ENCODE measurements at regions not wholly inside any gene's neighbourhood (a gene's known extent, or its start where the extent isn't known, plus 50 kb on each side); places are given as distances from the start of the nearest gene placed in this dataset.

DNA sequence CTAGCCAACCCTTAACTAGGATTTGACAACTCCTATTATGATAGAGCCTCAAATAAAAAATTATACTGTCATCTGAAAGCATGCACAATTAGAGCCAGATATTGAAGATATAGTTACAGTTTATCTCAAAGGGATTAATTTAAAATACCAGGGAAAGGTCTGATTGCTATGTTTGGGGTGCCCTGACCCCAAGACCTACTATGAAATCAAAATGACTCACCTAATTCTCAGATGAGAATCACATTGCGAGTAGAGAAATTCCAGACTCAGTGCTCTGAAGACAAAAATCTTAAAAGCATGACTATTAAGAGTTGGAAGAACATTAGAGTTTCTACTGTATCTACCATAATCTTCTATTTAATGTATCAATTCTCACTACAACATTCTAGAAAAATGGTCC is 297.1 kb downstream of the AHR start:
- intact Hi-C loops (cut with DNase I; ENCODE audit: low total_unique reads): no loop called here

DNA sequence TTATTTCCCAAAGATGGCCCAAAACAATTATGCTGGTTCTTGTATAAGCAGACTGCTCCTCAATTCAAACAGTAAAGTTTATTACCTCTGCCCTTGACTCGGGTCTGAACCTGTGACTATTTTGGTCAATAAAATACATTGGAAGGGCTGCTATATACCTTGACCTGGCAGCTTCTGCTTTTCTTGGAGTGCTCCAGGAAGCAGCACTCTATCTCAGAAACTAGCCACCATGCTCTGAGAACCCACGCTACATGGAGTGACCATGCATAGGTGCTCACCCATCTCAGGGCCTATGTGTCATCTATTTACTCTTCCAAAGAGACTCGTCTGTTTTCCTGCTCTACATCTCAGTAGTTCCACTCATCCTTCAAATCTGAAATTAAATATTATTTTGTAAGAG is 299.9 kb downstream of the AHR start:
- intact Hi-C loops (cut with DNase I; ENCODE audit: low total_unique reads): no loop called here
- no peaks in the 10 kb centered on the region for H3K9me3 ChIP-seq
- H3K4me1 ChIP-seq: no peaks in the 10 kb centered on the region
- no peak overlapping the region for H3K4me3 ChIP-seq
- DNase-seq (ENCODE audit: low spot score in 2 of 2): no peak
- TF ChIP-seq, protein P1, sequence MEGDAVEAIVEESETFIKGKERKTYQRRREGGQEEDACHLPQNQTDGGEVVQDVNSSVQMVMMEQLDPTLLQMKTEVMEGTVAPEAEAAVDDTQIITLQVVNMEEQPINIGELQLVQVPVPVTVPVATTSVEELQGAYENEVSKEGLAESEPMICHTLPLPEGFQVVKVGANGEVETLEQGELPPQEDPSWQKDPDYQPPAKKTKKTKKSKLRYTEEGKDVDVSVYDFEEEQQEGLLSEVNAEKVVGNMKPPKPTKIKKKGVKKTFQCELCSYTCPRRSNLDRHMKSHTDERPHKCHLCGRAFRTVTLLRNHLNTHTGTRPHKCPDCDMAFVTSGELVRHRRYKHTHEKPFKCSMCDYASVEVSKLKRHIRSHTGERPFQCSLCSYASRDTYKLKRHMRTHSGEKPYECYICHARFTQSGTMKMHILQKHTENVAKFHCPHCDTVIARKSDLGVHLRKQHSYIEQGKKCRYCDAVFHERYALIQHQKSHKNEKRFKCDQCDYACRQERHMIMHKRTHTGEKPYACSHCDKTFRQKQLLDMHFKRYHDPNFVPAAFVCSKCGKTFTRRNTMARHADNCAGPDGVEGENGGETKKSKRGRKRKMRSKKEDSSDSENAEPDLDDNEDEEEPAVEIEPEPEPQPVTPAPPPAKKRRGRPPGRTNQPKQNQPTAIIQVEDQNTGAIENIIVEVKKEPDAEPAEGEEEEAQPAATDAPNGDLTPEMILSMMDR (IDR thresholded peaks at IDR 0.05): no peak
- TF ChIP-seq POLR2A (IDR thresholded peaks at IDR 0.05): no peak
- TF ChIP-seq POLR2AphosphoS5 (IDR thresholded peaks at IDR 0.05): no peak
- H3K27ac ChIP-seq: no peak overlapping the region
- no peaks in the 10 kb centered on the region for H3K27me3 ChIP-seq
- H3K36me3 ChIP-seq: no peaks in the 10 kb centered on the region

More for the DNA sequence above, 297.1 kb downstream of the AHR start:
- no peak for DNase-seq (ENCODE audit: low spot score in 2 of 2)
- no peaks in the 10 kb centered on the region for H3K36me3 ChIP-seq
- no peaks in the 10 kb centered on the region for H3K4me1 ChIP-seq
- no peak overlapping the region for H3K27ac ChIP-seq
- H3K9me3 ChIP-seq: no peaks in the 10 kb centered on the region
- no peaks in the 10 kb centered on the region for H3K27me3 ChIP-seq
- H3K4me3 ChIP-seq: no peak overlapping the region
- TF ChIP-seq POLR2A (IDR thresholded peaks at IDR 0.05) (no peak), POLR2AphosphoS5 (IDR thresholded peaks at IDR 0.05) (no peak)
- TF ChIP-seq, protein P1 (IDR thresholded peaks at IDR 0.05): no peak

DNA sequence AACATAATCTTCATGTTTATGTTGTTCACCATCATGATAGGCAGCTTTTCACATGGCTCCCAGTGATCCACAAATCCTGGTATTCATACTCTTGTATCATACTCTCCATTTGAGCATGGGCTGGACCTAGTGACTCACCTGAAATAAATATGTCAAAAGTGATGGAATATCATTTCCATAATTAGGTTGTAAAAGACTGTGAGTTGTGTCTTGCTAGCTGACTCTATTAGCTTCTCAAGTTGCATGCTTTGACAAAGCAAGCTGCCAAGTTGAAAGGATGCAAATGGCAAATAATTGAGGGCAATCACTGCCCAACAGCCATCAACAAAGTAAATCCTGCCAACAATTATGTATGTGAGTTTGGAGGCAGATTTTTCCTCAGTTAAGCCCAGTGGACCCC is 300.4 kb downstream of the AHR start:
- no peak overlapping the region for H3K4me3 ChIP-seq
- H3K9me3 ChIP-seq: no peaks in the 10 kb centered on the region
- intact Hi-C loops (cut with DNase I; ENCODE audit: low total_unique reads): no loop called here
- TF ChIP-seq POLR2AphosphoS5 (IDR thresholded peaks at IDR 0.05): no peak
- TF ChIP-seq, protein P1 (IDR thresholded peaks at IDR 0.05): no peak
- H3K36me3 ChIP-seq: no peaks in the 10 kb centered on the region
- H3K27ac ChIP-seq: no peak overlapping the region
- DNase-seq (ENCODE audit: low spot score in 2 of 2): no peak
- no peaks in the 10 kb centered on the region for H3K27me3 ChIP-seq
- H3K4me1 ChIP-seq: no peaks in the 10 kb centered on the region

DNA sequence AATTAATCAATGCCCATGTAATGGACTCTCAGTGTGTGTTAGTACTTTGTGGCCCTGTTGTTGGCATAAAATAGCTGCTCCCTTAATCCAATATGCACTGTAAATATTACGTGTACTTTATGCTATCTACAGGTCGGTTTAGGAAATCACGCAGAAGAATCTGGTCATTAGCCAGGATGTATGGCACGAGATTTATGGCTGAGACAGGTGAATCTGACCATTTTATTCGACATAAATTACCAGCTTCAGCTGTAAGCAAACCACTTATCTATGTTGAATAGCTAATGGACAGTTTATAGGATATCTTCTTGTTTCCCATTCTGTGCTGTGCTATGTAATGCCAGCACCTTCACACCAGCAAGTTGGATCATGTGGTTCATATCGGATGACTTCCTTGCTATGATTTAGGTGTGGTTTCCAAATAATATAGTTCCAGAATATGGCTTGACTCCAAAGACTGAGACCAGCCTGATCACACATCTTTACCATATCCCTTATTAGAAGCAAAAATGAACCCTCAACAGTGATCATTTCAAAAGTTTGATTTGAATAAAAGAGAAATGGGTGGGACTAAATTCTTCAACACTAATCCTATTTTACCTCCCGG is 301.4 kb downstream of the AHR start:
- TF ChIP-seq POLR2AphosphoS5 (IDR thresholded peaks at IDR 0.05) (no peak), POLR2A (IDR thresholded peaks at IDR 0.05) (no peak)
- TF ChIP-seq, protein P1 (IDR thresholded peaks at IDR 0.05): no peak
- intact Hi-C loops (cut with DNase I; ENCODE audit: low total_unique reads): no loop called here
- H3K9me3 ChIP-seq: no peaks in the 10 kb centered on the region
- H3K4me3 ChIP-seq: no peak overlapping the region
- no peaks in the 10 kb centered on the region for H3K4me1 ChIP-seq
- H3K27me3 ChIP-seq: no peaks in the 10 kb centered on the region
- DNase-seq (ENCODE audit: low spot score in 2 of 2): no peak
- H3K27ac ChIP-seq: no peak overlapping the region
- no peaks in the 10 kb centered on the region for H3K36me3 ChIP-seq

DNA sequence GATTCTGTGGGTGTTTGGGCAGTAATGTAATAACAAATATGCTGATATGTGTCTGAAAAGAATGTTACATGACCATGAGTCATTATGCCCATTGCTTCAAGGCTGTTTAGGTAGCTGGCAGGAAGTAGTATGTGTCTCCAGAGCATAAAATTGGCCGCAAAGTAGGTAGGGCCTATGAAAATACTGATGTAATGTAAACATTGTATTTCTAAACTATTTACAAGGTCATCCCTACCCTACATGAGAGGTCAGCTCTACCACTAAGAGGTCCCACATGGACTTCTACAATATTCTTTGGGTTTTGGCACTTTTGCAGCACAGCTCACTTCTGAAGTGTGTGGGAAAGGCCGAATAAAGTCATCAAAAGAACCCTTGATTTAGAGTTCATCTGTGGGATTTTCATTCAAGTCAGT is 301.9 kb downstream of the AHR start:
- H3K9me3 ChIP-seq: no peaks in the 10 kb centered on the region
- H3K4me1 ChIP-seq: no peaks in the 10 kb centered on the region
- H3K27me3 ChIP-seq: no peaks in the 10 kb centered on the region
- intact Hi-C loops (cut with DNase I; ENCODE audit: low total_unique reads): no loop called here
- DNase-seq (ENCODE audit: low spot score in 2 of 2): no peak
- no peaks in the 10 kb centered on the region for H3K36me3 ChIP-seq
- TF ChIP-seq POLR2A (IDR thresholded peaks at IDR 0.05): no peak
- TF ChIP-seq, protein P1 (IDR thresholded peaks at IDR 0.05): no peak
- TF ChIP-seq POLR2AphosphoS5 (IDR thresholded peaks at IDR 0.05): no peak
- H3K4me3 ChIP-seq: no peak overlapping the region
- H3K27ac ChIP-seq: no peak overlapping the region

Data from breast epithelium (tissue), 4 donors.